Fibroblast of the aortic adventitia (primary cell): ENCODE measurements at regions not wholly inside any gene's neighbourhood (a gene's known extent, or its start where the extent isn't known, plus 50 kb on each side); places are given as distances from the start of the nearest gene placed in this dataset. TPM values are rescaled to one million over a fixed set of nuclear protein-coding genes. Genes with fewer than 3 reads are reported as not detected.
A peak's percentile ranks its signal among the peaks of the same experiment; 100 is the strongest.
"Not testable (repeated sequence)": the region's sequence is repeated elsewhere in the genome, so short reads cannot be mapped to it uniquely, and the experiment has no call there.

Experiments
- DNase-seq: peaks from one replicate; pipeline ENCODE4 v3.0.0-alpha.2; 2010; ENCODE audit warnings: low read depth
- H3K4me3 ChIP-seq: 2 replicates; pipeline ENCODE4 v1.5.1; 2011; ENCODE audit warnings: low read depth, mild to moderate bottlenecking, control low read depth, low read length, moderate library complexity
- small RNA-seq: library from RNA; depleted of rRNA; stranded (forward); fragments of <200 nt; gene quantifications from one replicate; pipeline ENCODE3, GENCODE V24; 2012
- TF ChIP-seq, protein P1 (sequence below): IDR thresholded peaks from 2 replicates; pipeline ENCODE4 v1.5.1; 2011; ENCODE audit warnings: mild to moderate bottlenecking, low read length, control low read depth, inconsistent platforms; ENCODE audit not compliant: insufficient read depth

DNA sequence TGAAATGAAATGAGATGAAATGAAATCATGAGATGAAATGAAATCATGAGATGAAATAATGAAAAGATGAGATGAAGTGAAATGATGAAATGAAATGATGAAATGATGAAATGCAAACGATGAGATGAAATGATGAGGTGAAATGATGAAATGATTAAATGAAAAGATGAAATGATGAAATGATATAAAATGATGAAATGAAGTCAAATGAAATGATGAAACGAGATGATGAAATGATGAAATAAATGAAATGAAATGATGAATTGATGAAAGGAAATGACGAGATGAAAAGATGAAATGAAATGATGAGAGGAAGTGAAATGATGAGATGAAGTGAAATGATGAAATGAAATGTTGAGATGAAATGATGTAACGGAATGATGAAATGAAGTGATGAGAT lies 595.6 kb downstream of the TP53TG3F start:
- TF ChIP-seq, protein P1, sequence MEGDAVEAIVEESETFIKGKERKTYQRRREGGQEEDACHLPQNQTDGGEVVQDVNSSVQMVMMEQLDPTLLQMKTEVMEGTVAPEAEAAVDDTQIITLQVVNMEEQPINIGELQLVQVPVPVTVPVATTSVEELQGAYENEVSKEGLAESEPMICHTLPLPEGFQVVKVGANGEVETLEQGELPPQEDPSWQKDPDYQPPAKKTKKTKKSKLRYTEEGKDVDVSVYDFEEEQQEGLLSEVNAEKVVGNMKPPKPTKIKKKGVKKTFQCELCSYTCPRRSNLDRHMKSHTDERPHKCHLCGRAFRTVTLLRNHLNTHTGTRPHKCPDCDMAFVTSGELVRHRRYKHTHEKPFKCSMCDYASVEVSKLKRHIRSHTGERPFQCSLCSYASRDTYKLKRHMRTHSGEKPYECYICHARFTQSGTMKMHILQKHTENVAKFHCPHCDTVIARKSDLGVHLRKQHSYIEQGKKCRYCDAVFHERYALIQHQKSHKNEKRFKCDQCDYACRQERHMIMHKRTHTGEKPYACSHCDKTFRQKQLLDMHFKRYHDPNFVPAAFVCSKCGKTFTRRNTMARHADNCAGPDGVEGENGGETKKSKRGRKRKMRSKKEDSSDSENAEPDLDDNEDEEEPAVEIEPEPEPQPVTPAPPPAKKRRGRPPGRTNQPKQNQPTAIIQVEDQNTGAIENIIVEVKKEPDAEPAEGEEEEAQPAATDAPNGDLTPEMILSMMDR, result no peak
- H3K4me3 ChIP-seq, result no peak overlapping the region
- no peak for DNase-seq

DNA sequence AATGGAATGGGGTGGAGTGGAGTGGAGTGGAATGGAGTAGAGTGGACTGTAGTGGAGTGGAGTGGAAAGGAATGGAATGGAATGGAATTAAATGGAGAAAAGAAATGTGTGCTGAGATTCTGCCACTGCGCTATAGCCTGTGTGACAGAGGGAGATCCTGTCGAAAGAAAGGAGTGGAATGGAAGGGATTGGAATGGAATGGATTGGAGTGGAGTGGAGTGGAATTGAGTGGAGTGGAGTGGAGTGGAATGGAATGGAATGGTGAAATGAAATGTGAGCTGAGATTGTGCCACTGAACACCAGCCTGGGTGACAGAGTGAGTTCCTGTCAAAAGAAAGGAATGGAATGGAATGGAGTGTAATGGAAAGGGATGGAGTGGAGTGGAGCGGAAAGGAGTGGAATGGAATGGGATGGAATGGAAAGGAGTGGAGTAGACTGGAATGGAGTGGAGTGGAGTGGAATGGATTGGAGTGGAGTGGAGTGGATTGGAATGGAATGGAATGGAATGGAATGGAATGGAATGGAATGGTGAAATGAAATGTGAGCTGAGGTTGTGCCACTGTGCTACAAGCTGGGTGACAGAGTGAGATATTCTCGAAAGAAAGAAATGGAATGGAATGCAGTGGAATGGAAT lies 603.3 kb downstream of the TP53TG3F start:
- H3K4me3 ChIP-seq, result not testable (repeated sequence)
- DNase-seq, result peak; percentile 4

DNA sequence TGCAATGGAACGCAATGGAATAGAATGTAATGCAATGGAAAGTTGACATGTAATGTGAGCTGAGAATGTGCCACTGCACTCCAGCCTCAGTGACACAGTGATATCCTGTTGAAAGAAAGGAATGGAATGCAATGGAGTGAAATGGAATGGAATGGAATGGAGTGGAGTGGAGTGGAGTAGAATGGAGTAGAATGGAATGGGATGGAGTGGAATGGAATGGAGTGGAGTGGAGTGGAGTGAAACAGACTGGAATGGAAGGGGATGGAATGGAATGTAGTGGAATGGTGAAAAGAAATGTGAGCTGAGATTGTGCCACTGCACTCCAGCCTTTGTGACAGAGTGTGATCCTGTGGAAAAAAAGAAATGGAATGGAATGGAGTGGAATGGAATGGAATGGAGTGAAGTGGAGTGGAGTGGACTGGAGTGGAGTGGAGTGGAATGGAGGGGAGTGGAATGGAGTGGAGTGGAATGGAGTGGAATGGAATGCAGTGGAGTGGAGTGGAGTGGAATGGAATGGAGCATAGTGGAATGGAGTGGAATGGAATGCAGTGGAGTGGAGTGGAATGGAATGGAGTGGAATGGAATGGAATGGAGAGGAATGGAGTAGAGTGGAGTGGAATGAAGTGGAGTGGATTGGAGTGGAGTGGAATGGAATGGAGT lies 604.2 kb downstream of the TP53TG3F start:
- not testable (repeated sequence) for H3K4me3 ChIP-seq, DNase-seq

DNA sequence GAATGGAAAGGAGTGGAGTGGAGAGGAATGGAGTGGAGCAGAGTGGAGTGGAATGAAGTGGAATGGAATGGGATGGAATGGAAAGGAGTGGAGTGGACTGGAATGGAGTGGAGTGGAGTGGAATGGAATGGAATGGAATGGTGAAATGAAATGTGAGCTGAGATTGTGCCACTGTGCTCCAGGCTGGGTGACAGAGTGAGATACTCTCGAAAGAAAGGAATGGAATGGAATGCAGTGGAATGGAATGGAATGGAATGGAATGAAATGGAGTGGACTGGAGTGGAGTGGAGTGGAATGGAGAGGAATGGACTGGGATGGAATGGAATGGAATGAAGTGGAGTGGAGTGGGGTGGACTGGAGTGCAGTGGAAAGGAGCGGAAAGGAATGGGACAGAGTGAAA lies 605.2 kb downstream of the TP53TG3F start:
- not testable (repeated sequence) for DNase-seq, H3K4me3 ChIP-seq

DNA sequence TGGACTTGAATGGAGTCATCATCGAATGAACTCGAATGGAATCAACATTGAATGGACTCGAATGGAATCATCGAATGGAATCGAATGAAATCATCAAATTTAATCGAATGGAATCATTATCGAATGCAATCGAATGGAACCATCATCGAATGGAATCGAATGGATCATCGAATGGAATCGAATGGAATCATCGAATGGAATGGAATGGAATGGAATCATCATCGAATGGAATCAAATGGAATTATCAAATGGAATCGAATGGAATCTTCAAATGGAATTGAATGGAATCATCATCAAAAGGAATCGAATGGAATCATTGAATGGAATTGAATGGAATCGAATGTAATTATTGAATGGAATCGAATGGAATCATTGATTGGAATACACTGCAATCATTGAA lies 610.3 kb downstream of the TP53TG3F start:
- not testable (repeated sequence) for H3K4me3 ChIP-seq, DNase-seq

DNA sequence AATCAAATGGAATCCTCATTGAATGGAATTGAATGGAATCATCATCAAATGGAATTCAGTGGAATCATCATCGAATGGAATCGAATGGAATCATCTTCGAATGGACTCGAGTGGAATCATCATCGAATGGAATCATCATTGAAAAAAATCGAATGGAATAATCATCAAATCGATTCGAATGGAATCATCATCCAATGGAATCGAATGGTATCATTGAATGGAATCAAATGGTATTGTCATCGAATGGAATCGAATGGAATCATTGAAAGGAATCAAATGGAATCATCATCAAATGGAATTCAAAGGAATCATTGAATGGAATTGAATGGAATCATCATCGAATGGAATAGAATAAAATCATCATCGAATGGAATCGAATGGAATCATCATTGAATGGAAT lies 619.3 kb downstream of the TP53TG3F start:
- TF ChIP-seq, protein P1, result no peak
- no peak overlapping the region for H3K4me3 ChIP-seq
- DNase-seq, result peak; percentile 40

DNA sequence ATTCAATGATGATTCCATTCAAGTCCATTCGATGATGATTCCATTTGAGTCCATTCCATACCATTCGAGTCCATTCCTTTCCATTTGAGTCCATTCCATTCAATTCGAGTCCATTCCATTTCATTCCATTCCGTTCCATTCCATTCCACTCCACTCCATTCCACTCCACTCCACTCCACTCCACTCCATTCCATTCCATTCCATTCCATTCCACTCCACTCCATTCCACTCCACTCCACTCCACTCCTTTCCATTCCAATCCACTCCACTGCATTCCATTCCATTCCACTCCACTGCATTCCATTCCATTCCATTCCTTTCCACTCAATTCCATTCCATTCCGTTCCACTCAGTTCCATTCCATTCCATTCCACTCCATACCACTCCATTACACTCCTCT lies 625.6 kb downstream of the TP53TG3F start:
- DNase-seq, H3K4me3 ChIP-seq: not testable (repeated sequence)

DNA sequence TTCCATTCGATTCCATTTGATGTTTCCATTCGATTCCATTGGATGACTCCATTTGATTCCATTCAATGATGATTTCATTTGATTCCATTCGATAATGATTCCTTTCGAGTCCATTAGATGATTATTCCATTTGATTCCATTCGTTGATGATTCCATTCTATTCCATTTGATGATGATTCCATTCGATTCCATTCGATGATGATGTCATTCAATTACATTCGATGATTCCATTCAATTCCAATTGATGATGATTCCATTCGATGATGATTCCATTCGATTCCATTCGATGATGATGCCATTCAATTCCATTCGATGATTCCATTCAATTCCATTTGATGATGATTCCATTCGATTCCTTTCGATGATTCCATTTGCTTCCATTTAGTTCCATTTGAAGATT lies 635.6 kb downstream of the TP53TG3F start:
- not testable (repeated sequence) for DNase-seq

DNA sequence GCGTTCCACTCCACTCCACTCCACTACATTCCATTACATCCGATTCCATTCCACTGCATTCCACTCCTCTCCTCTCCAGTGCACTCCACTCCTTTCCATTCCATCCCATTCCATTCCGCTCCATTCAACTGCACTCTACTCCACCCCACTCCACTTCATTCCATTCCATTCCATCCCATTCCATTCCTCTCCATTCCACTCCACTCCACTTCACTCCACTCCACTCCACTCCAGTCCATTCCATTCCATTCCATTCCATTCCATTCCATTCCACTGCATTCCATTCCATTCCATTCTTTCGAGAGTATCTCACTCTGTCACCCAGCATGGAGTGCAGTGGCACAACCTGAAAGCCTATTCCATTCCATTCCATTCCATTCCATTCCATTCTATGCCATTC lies 637.5 kb downstream of the TP53TG3F start:
- not testable (repeated sequence) for DNase-seq, H3K4me3 ChIP-seq

More for the DNA sequence above, 635.6 kb downstream of the TP53TG3F start:
- not testable (repeated sequence) for H3K4me3 ChIP-seq

DNA sequence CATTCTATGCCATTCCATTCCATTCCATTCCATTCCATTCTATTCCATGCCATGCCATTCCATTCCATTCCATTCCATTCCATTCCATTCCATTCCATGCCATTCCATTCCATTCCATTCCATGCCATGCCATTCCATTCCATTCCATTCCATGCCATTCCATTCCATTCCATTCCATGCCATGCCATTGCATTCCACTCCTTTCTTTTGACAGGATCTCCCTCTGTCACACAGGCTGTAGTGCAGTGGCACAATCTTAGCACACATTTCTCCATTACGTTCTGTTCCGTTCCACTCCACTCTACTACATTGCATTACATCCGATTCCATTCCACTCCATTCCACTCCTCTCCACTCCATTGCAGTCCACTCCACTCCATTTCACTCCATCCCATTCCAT lies 637.9 kb downstream of the TP53TG3F start:
- DNase-seq, result peak; percentile 3

DNA sequence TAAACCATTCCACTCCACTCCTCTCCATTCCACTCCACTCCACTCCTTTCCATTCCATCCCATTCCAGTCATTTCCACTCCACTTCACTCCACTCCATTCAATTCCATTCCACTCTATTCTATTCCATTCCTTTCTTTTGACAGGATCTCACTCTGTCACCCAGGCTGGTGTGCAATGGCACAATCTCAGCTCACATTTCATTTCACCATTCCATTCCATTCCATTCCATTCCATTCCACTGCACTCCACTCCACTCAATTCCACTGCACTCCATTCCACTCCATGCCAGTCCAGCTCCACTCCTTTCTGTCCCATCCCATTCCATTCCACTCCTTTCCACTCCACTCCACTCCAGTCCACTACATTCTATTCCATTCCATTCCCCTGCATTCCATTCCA lies 638.6 kb downstream of the TP53TG3F start:
- H3K4me3 ChIP-seq, DNase-seq: not testable (repeated sequence)

More for the DNA sequence above, 637.9 kb downstream of the TP53TG3F start:
- H3K4me3 ChIP-seq, result not testable (repeated sequence)

DNA sequence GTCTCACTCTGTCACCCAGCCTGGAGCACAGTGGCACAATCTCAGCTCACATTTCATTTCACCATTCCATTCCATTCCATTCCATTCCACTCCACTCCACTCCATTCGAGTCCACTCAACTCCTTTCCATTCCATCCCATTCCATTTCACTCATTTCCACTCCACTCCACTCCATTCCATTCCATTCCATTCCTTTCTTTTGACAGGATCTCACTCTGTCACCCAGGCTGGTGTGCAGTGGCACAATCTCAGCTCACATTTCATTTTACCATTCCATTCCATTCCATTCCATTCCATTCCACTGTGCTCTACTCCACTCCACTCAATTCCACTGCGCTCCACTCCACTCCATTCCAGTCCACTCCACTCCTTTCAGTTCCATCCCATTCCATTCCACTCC lies 639.6 kb downstream of the TP53TG3F start:
- DNase-seq, H3K4me3 ChIP-seq: not testable (repeated sequence)

Small RNAs in the stretch of these regions (small RNA-seq; reads per million reads assigned to genes)
- not detected for gene AC133561.3
- not detected for gene AC133561.4
- gene AC140658.4, result not detected
